ENCODE measurements at regions not wholly inside any gene's neighbourhood (a gene's known extent, or its start where the extent isn't known, plus 50 kb on each side); places are given as distances from the start of the nearest gene placed in this dataset.

GRCh38 chr5:158058208-158059120 is 199.5 kb upstream of the CLINT1 start:
- H3K4me3 ChIP-seq (replicated peaks; ENCODE audit: insufficient read depth, low read length): no peak overlapping the region
- no peak overlapping the region for H3K27ac ChIP-seq (replicated peaks)
- TF ChIP-seq REST (IDR thresholded peaks at IDR 0.05; ENCODE audit: insufficient replicate concordance, low read depth) (no peak), POLR2AphosphoS5 (IDR thresholded peaks at IDR 0.05; ENCODE audit: low read depth) (no peak), CTCF (IDR thresholded peaks at IDR 0.05; ENCODE audit: insufficient read depth, low read length) (no peak), GABPA (IDR thresholded peaks at IDR 0.05; ENCODE audit: low read depth) (no peak), SPI1 (IDR thresholded peaks at IDR 0.05; ENCODE audit: borderline replicate concordance, low read depth) (no peak)
- no peak for DNase-seq (ENCODE audit: low read depth in 1 of 2, low spot score in 1 of 2)
- peaks cover 3% of the 10 kb centered on the region for H3K27me3 ChIP-seq (ENCODE audit: insufficient read depth, poor library complexity, severe bottlenecking)

- TF ChIP-seq SPI1 (IDR thresholded peaks at IDR 0.05; ENCODE audit: borderline replicate concordance, low read depth) (no peak), GABPA (IDR thresholded peaks at IDR 0.05; ENCODE audit: low read depth) (no peak), REST (IDR thresholded peaks at IDR 0.05; ENCODE audit: insufficient replicate concordance, low read depth) (no peak), CTCF (IDR thresholded peaks at IDR 0.05; ENCODE audit: insufficient read depth, low read length) (no peak), POLR2AphosphoS5 (IDR thresholded peaks at IDR 0.05; ENCODE audit: low read depth) (no peak)
- Histone ChIP-seq H3K27me3 (ENCODE audit: insufficient read depth, poor library complexity, severe bottlenecking) (no peaks in the 10 kb centered on the region), H3K27ac (replicated peaks) (no peak overlapping the region), H3K4me3 (replicated peaks; ENCODE audit: insufficient read depth, low read length) (no peak overlapping the region)
- no peak for DNase-seq (ENCODE audit: low read depth in 1 of 2, low spot score in 1 of 2)
Measured at GRCh38 chr5:158056130-158056825, 197.3 kb upstream of the CLINT1 start.

- no peak for TF ChIP-seq CTCF (IDR thresholded peaks at IDR 0.05; ENCODE audit: insufficient read depth, low read length)
- TF ChIP-seq POLR2AphosphoS5 (IDR thresholded peaks at IDR 0.05; ENCODE audit: low read depth): no peak
- no peak for TF ChIP-seq GABPA (IDR thresholded peaks at IDR 0.05; ENCODE audit: low read depth)
- TF ChIP-seq REST (IDR thresholded peaks at IDR 0.05; ENCODE audit: insufficient replicate concordance, low read depth): no peak
- TF ChIP-seq SPI1 (IDR thresholded peaks at IDR 0.05; ENCODE audit: borderline replicate concordance, low read depth): no peak
- Histone ChIP-seq H3K4me3 (replicated peaks; ENCODE audit: insufficient read depth, low read length) (no peak overlapping the region), H3K27me3 (ENCODE audit: insufficient read depth, poor library complexity, severe bottlenecking) (no peaks in the 10 kb centered on the region), H3K27ac (replicated peaks) (no peak overlapping the region)
- no peak for DNase-seq (ENCODE audit: low read depth in 1 of 2, low spot score in 1 of 2)
Measured at GRCh38 chr5:158055111-158055501, 196.2 kb upstream of the CLINT1 start.

Measured in HL-60 (cell line).